ENCODE measurements at regions not wholly inside any gene's neighbourhood (a gene's known extent, or its start where the extent isn't known, plus 50 kb on each side); places are given as distances from the start of the nearest gene placed in this dataset.
"Not testable (repeated sequence)": the region's sequence is repeated elsewhere in the genome, so short reads cannot be mapped to it uniquely, and the experiment has no call there.

- DNase-seq = no peak
These were observed 49.7 kb downstream of the SIPA1L2 start for GRCh38 chr1:232579958-232580941.

DNA sequence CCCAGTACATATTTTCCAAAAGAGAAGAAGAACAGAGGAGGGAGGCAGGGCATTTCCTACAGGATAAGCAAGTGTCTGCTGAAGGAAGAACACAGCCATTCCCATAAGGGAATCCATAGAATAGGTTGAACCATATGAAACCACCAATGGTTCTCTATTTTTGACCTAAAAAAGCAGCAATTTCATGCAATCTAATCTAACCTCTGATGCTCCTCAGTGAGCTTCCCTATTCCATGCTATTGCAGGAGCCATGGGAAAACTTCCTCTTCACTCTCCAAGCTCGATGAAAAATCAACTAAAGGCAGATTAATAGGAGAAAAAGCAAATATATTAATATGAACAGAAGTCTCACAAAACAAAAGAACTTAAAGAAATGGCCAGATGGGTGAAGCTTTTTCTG is 50.5 kb downstream of the SIPA1L2 start:
- DNase-seq = no peak

GRCh38 chr1:232578651-232579195 is 51.2 kb downstream of the SIPA1L2 start:
- DNase-seq = no peak

GRCh38 chr1:232577772-232578171 is 52.2 kb downstream of the SIPA1L2 start:
- DNase-seq = no peak

- DNase-seq = no peak
These were observed 53.4 kb downstream of the SIPA1L2 start for GRCh38 chr1:232576537-232576936.

DNA sequence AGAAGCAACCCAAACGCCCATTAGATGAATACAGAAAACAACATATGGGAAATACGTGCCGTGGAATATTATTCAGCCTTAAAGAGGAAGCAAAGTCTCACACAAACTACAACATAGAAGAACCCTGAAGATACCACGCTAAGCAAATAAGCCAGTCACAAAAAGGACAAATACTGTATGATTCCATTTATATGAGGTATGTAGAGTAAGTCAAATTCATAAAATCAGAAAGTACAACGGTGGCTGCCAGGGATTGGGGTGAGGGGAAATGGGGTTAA is 54.2 kb downstream of the SIPA1L2 start:
- no peak for DNase-seq

DNA sequence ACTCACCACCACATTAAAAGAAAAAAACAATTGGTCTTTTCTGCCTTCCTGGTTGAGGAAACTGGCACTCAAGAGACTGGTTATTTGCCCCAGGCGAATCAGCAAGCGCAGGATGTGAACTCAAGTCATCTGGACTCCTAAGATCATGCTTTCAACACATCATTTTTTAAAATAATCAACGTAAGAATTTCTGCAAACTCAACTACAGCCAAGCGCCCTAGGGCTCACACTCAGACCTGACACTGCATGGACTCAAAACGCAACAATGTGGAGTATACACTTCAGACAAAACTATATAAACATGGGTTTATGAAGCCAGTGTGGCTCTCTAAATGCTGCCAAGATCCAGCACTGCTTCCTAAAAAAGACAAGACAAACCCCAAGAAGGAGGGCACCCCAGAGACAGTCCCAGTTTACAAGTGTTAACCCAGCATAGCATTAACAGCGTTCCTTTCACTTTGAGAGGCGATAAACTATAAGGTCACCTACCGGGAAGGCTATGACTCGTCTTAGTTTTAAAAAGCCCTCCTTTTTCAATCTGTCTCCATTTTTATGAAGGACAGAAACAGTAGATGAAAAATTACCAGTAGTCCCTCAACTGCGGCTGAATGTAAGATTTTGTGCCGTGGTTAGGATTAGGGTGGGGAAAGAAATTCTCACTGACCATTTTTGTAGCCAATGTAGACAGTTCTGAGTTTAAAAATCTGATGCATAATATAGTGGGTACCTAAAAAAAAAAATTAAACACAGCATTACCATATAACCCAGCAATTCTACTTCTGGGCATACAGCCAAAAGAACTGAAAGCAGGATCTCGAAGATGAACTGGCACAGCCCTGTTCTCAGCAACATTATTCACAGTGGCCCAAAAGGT is 54.8 kb downstream of the SIPA1L2 start:
- DNase-seq = no peak

GRCh38 chr1:232574077-232574476 is 55.9 kb downstream of the SIPA1L2 start:
- DNase-seq = no peak

GRCh38 chr1:232571523-232571922 is 58.4 kb downstream of the SIPA1L2 start:
- no peak for DNase-seq

DNA sequence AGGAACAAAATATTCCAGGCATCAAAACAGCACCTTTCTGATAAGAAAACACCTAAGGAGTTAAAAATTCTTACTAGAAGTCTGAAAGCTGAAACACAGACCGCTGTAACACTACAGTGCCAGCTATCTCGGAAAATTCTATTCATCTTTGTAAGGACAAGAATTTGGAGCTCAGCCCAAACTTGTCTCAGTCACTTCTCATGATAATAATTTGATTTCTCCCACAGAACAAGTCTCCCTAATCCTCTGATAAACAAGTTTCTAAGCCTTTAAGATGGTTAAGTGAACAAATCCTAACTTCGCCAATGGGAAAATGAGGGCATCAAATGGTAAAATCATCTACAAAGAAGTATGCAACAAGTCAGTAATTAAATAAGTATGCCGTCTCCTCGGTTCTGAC is 59.9 kb downstream of the SIPA1L2 start:
- DNase-seq = no peak

DNA sequence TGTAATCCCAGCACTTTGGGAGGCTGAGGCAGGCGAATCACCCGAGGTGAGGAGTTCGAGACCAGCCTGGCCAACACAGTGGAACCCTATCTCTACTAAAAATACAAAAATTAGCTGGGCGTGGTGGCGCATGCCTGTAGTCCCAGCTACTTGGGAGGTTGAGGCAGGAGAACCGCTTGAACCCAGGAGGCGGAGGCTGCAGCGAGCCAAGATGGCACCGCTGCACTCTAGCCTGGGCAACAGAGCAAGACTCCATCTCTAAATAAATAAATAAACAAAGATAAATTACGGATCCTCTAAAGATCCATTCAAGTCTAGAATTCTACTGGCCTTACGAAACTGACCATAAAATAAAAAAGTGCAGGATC is 60.4 kb downstream of the SIPA1L2 start:
- DNase-seq = not testable (repeated sequence)

- no peak for DNase-seq
These were observed 60.9 kb downstream of the SIPA1L2 start for GRCh38 chr1:232568906-232569553.

- no peak for DNase-seq
These were observed 61.5 kb downstream of the SIPA1L2 start for GRCh38 chr1:232568331-232568852.

DNA sequence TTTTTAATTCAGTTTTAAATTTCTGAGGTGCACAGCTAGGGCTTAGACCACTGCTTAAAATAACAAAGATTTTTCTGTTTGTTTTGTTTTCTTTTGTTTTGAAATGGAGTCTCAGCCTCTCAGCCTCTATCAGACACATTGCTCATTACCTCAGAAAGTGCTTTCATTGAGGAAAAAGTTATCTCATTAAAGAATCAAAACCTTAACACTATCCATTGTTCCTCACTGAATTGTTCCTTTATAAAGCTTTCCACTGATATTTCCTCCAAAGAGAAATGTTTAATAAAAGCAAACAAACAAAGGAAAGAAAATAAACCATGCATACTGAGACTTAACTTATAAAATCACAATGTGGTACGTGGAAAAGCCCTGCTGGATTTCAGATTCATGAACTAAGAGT is 63.8 kb downstream of the SIPA1L2 start:
- DNase-seq = no peak

DNA sequence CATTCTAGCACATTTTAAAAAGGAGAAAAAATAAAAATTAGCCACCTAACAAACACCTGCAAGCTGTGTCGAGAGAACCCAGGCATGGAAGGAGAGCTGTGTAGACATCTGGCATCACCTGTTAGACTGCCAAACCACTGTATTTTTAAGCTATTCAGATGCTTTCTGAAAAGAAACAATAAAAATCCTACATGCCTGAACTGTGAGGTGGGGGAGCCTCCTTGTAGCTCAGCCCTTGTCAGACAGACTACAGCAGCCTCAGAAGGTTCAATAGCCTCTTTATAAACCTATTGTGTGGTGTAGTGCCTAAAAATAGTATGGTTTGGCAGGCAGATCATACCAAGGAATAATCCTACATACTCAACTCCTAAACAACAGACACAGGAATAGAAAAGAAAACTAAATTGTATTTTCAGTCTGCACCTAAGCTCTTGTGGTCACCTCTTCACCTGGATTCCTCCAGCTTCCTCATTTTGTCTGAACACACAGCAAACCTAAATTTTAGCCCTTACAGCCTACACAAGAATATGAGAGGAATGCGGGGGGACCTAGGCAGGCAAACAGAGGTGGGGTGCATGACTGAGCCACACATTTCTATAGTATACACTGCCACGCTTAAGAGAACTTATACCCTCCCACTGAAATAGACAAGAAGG is 67.0 kb downstream of the SIPA1L2 start:
- DNase-seq = no peak

- DNase-seq = no peak
These were observed 68.6 kb downstream of the SIPA1L2 start for GRCh38 chr1:232561381-232561780.

DNA sequence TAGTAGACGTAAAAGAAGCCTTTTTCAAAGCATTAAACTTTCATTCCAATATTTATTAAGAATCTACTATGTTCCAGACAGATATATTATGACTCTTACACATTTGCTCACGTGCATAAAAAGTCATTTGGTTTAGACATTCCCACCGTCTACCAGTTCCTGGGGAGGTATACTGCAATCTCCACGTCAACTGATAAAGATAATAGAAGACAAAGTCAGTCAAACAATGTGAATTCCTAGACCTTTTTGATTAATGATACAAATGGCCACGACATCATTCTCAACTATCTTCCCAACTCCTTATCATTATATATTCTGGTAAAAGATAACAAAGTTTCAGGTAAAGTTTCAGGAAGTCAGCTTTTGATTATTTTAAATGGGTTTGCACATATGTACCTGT is 69.0 kb downstream of the SIPA1L2 start:
- DNase-seq = no peak

- DNase-seq = no peak
These were observed 71.0 kb downstream of the SIPA1L2 start for GRCh38 chr1:232558954-232559353.

DNA sequence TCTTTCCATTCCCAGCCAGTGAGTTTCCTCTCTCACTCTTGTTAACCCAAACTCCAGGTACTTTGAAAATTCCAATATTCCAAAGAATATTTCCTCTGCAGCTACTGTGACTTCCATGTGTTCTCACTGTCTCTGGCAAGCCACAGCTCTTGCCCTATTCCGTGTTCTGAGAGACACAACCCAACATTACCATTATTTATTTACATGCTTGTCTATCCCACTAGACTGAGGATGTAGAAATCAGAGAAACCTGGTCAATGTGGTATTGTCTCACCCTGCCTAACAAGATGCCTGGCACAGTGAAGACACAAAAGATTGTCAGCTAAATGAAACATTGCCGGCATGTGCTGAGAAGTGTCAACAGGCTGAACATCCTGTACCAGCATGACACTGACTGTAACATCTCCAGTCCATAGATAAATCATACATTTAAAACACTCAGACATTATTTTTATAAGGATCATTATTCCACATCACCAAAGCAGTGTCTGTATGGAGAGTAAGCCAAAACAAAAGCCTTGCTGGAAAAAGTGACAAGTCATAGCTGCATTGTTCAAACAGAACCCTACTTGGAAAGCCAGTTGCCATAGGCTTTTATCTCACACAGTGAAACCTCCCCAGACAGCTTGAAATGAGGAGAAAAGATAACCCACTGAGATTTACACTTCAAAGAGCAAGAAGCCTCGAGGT is 72.3 kb downstream of the SIPA1L2 start:
- DNase-seq = peak; percentile 34

DNA sequence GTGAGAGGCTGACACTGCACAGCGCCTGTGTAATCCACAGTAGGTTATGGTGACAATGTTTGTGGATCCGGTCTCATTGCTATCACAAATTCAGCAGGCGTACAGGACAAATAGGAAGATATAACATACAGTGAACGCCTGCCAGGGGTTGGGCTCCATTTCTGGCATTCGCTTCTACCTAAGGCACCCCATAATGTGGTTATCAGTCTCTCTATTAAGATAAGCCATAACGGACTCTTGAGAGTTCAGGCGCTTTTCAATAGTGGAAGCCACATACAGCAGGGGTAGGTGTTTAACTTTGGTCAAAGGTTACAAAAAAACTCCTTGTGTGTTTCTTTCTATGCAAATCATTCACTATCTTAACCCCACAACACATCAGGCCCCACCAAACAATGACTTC is 72.8 kb downstream of the SIPA1L2 start:
- DNase-seq = no peak

DNA sequence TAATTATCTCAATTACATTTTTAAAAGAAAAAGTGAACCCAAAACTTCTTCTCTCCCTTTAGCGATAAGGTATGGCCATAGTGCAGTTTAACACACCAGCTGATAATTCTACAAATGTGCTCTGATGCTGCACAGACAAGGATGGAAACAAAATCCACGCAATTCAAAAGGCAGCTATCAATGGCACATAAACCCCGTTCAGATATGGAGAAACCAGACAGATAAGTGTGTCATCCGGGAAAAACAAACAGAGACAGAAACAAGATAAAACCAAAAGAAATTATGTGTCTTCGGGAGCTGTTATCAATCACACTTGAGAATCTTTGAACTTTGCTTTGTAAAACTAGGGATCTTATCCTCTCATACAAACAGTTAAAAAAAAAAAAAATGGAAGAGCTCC is 73.6 kb downstream of the SIPA1L2 start:
- DNase-seq = no peak

All from SHP77 treated with DMSO at 0.1 percent for 48 hours (cell line).